ENCODE measurements at regions not wholly inside any gene's neighbourhood (a gene's known extent, or its start where the extent isn't known, plus 50 kb on each side); places are given as distances from the start of the nearest gene placed in this dataset.

DNA sequence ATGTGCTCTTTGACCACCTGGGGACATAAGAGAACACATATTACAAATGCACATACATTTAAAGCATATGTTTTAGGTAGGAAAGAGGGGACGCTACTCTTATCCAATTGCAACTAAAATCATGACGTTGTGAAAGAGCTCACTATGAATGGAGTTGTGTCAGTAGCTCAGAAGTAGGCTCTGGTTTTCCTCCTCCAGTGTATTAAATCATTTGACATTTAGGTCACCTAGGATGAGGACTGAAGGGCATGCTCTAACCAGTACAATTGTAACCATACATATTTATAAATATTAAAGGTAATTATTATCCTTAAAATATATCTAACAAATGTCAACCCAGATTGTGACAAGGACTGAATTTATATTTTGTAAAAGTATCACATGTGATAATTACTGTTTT lies 389.0 kb downstream of the KLF12 start:
- DNase-seq (ENCODE audit: low spot score), result no peak

DNA sequence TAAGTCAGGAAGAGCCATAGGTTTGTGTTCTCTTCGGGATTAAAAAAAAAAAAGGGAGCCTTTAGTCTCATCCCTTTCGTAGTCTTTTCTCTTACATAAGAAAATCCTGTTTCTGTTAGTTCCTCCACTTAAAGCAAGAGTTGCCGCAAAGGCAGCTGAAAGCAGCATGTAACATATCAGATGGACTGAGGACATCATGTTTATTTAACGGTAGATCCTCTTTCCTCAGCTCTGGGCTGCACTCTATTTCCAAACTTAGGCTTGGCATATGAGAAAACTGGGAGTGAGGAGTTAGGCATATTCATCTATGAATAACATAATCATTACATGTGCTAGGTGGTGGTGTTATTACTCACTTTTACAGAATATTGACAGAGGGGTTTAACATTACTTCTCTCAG lies 391.2 kb downstream of the KLF12 start:
- no peak for DNase-seq (ENCODE audit: low spot score)

- no peak for DNase-seq (ENCODE audit: low spot score)
Measured at GRCh38 chr13:73741742-73742141, 392.5 kb downstream of the KLF12 start.

DNA sequence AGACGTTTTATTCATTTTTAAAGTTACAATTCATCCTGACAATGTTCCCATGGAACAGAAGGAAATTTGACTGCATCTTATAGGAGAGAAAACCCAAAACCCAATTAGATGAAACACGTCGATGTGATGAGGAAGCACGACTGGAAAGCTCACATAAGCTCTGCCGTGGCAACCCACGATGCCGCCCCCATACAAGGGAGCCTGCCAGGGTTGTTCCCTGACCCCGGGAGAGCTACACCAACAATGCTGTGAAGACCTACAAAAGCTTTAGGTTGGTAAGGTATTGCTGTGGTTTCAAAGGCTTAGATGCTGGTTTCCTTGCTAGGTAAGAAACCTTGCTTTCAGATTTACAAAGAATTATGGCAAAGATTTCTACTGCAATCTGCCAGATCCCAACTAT lies 393.1 kb downstream of the KLF12 start:
- DNase-seq (ENCODE audit: low spot score), result no peak

- no peak for DNase-seq (ENCODE audit: low spot score)
Measured at GRCh38 chr13:73740666-73741065, 393.5 kb downstream of the KLF12 start.

GRCh38 chr13:73739394-73739793 lies 394.8 kb downstream of the KLF12 start:
- no peak for DNase-seq (ENCODE audit: low spot score)

DNA sequence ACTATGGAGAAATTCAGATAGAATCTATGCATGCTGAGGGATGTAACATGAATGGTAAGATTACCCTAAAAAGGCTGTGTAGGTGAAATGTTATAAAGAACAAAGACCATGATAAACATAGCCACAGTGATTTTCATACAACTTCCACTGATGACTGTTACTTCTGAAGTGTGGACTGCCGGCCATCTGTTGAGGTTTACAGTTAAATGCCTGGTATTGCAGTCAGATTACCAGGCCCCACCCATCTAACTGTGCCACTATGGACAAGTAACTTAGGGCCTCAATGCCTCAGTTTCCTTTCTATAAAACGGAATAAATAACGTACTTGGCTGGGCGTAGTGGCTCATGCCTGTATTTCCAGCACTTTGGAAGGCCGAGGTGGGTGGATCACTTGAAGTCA lies 395.6 kb downstream of the KLF12 start:
- DNase-seq (ENCODE audit: low spot score), result no peak

DNA sequence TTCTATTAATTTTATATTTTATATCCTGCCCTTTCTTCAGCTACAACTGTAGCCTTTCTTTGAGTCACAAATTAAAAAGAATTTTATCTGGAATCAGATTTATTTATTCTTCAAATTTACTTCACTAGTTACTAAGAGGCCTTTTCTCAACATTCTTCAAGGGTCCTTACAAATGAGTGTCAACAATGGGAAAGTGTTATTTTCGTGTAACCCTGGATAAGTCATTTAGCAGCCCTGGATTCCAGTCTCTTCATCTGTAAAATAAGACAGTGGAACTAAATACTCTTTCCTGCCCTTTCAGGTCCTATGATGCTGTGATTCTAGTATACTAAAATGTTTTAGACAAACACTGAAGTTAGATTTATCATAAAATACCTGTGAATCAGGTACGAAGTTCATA lies 397.0 kb downstream of the KLF12 start:
- no peak for DNase-seq (ENCODE audit: low spot score)

DNA sequence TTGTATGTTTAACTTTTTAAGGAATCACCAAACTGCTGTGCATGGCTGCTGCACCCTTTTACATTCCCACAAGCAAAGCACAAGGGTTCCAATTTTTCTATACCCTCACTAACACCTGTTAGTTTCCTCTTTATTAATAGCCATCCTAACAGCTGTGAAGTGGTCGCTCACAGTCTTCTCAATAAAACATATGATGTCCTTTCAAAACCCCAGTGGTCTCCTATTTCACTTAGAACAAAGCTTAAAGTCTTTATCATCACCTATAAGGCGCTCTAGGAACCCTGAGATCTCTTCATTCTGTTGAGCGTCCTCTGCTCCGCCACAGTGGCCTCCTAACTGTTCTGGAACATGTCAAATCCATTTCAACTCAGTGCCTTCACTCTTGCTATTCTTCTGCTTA lies 400.5 kb downstream of the KLF12 start:
- DNase-seq (ENCODE audit: low spot score), result no peak

DNA sequence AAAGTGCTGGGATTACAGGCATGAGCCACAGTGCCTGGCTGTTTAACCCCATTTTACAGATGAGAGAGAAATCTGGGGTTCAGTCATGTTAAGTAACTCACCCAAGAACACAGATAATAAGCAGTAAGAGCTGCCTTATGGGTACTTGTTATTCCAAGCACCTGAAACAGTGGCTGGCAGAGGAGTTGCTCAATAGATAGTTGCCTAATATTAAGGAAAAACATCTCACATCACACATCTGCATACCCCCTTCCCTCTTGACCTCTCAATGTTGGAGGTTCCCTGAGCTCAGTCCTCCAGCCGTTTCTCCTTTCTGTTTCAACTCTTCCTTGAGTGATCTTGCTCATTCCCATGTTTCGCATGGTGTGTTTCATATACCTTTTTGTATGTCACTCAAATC lies 401.9 kb downstream of the KLF12 start:
- DNase-seq (ENCODE audit: low spot score), result no peak

GRCh38 chr13:73731564-73731963 lies 402.6 kb downstream of the KLF12 start:
- DNase-seq (ENCODE audit: low spot score), result no peak

DNA sequence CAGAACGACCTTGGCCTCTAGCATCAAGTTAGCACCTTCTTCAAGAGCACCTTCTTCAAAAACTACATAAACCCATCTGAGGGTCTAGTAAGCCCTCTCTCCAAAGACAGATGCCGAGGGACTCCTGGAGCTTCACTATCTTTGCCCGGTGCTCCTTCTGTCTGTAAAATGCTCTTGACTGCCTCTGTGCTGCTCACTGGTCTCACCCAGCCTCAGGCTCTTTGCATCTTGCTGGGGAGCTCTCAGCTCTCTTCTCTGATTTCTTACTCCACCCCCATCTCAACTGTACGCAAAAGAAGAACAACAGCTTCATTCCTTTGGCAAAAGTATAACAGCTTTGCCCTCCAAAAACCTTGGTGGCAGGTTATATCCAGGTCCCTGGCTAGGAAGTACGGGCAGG lies 404.2 kb downstream of the KLF12 start:
- DNase-seq (ENCODE audit: low spot score), result no peak

DNA sequence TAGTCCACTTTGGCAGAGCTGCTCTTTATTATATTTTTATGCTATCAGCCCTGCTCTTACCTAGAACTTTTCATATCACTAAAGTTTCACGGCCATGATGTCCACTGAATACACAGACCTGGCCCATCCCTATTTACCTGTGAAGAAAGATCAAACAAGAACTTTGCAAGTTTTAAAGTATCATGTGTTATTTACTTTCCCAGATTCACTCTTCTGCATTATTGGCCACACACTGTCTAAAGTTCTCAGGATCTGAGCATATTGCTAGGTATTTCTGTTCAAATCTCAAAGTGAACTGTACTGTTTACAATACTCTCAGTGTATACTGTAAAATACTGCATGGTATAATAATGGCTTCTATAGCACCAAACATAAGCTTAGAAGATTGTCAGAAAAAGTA lies 405.2 kb downstream of the KLF12 start:
- no peak for DNase-seq (ENCODE audit: low spot score)

- peak; percentile 70 for DNase-seq (ENCODE audit: low spot score)
Measured at GRCh38 chr13:73722120-73722519, 412.1 kb downstream of the KLF12 start.

DNA sequence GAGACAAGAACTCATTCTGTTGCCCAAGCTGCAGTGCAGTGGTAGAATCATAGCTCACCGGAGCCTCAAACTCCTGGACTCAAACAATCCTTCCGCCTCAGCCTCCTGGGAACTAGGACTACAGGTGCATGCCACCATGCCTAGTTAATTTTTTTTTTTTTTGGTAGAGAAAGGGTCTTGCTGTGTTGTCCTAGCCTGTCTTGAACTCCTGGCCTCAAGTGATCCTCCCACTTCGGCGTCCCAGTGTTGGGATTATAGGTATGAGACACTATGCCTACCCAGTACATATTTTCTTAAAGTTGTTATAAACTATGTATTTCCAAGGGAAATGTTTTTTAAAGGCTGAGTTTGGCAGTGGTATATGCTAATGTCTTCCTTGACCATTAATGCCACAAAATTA lies 412.6 kb downstream of the KLF12 start:
- no peak for DNase-seq (ENCODE audit: low spot score)

DNA sequence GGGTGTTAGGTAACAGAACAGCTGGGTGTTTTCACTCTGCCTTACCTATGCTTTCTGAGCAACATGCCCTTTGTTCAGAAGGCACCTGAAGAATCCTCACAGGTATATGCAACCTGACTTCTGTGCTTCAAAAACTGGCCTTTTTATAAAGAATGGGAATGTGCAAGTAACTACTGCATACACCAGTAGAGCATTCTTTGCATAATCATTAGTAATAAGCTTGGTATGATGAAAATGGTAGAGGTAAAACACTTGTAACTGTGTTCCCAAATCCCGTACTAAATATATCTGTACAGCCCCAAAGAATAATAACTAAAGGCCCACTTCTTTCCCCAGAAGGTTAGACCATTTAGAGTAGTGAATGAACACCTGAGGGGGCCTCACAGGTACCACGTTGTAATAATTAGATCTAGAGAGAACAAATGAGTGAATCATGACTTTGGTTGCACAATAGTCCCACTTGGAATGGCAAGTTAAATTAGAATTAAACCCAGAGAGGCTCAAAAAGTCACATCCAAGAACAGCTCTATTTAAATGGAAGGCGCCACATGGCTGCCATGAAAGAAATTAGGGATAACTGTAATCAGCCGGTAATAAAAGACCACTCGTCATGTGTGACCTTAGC lies 413.9 kb downstream of the KLF12 start:
- no peak for DNase-seq (ENCODE audit: low spot score)

GRCh38 chr13:73718246-73718645 lies 416.0 kb downstream of the KLF12 start:
- DNase-seq (ENCODE audit: low spot score), result no peak

DNA sequence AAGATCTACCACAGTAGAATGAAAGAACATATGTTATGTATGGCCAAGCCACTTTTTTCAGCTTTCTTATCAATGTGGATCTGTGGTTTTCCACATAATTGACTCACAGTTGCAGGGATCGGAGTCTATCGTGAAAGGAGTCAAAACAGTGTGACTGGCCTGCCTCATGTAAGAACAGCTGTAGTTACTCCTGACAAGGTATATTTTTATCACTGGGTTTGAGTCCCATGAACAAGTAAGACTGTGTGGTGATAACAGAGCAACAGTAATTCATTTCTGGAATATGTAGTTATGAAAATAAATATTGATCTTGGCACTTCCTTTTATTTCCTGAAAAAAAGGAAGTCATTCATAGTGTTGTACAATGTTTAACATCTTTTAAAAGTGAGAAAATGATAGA lies 416.6 kb downstream of the KLF12 start:
- DNase-seq (ENCODE audit: low spot score), result peak; percentile 79

GRCh38 chr13:73715911-73716510 lies 418.2 kb downstream of the KLF12 start:
- DNase-seq (ENCODE audit: low spot score), result peak; percentile 52

DNA sequence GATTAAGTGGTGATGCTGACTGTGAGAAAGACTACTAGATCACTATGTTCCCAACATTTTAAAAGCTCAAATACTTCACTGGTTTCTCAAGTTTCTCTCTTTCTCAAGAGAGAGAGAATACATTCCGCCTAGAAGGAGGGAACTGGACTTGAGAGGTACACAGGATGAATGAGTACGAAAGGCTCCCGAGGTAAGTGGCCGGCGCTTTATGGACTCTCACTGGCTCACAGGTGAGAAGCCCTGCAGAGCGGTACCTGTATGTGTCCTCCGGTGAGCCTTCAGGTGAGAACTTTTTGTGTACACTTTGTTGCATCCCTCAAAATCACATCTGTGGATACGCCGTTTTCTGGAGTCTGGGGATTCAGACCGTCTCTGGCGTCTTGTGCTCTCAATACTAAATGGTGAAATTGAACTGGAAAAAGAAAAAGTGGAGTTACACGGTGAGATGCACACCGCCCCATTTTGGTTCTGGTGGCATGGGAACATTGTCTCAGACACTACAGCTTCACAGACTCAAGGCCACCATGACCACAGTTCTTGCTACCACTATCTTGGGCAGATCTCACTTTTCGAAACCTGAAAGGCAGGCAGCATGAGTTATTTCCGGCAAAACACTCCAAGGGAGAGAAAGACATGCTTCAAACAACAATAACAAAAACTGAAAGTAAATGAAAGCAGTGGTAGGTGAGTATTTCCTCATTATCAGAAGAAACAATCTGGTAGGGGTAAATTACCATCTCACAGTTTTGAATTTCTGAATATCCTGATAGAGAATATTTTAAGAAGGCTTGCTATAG lies 418.9 kb downstream of the KLF12 start:
- DNase-seq (ENCODE audit: low spot score), result peak; percentile 86

GRCh38 chr13:73714522-73714921 lies 419.7 kb downstream of the KLF12 start:
- DNase-seq (ENCODE audit: low spot score), result peak; percentile 29

- peak; percentile 76 for DNase-seq (ENCODE audit: low spot score)
Measured at GRCh38 chr13:73708393-73708985, 425.7 kb downstream of the KLF12 start.

GRCh38 chr13:73704587-73704986 lies 429.6 kb downstream of the KLF12 start:
- DNase-seq (ENCODE audit: low spot score), result no peak

Data from CD4-positive, alpha-beta T cell treated with Interleukin-15 for 4 hours (primary cell).